Neural crest cell (in vitro differentiated cells): ENCODE measurements at regions not wholly inside any gene's neighbourhood (a gene's known extent, or its start where the extent isn't known, plus 50 kb on each side); places are given as distances from the start of the nearest gene placed in this dataset.

Experiments used
- DNase-seq: peaks from one replicate; pipeline ENCODE4 v3.0.0; 2021; ENCODE audit warnings: low read depth, mixed read lengths, low spot score
- H3K27ac Mint-ChIP-seq: one replicate; pipeline ENCODE4 v1.8.0; 2021; ENCODE audit warnings: mild to moderate bottlenecking, mixed read lengths; ENCODE audit not compliant: unreplicated experiment
- H3K27me3 Mint-ChIP-seq: 2 replicates; pipeline ENCODE4 v1.8.0; 2021; ENCODE audit warnings: low read depth, mild to moderate bottlenecking, mixed read lengths
- H3K36me3 Mint-ChIP-seq: 2 replicates; pipeline ENCODE4 v1.8.0; 2021; ENCODE audit warnings: low read depth, mild to moderate bottlenecking, mixed read lengths
- H3K4me1 Mint-ChIP-seq: 2 replicates; pipeline ENCODE4 v1.8.0; 2021; ENCODE audit warnings: mixed read lengths
- H3K4me3 Mint-ChIP-seq: one replicate; pipeline ENCODE4 v1.8.0; 2021; ENCODE audit warnings: mild to moderate bottlenecking, mixed read lengths
- H3K9me3 Mint-ChIP-seq: 2 replicates; pipeline ENCODE4 v1.8.0; 2021; ENCODE audit warnings: mixed read lengths
- CTCF ChIP-seq: fragments of 200-600 bp; sonication (generic); conservative IDR thresholded peaks from 2 replicates; pipeline ENCODE4 v1.5.0; 2021; ENCODE audit warnings: antibody characterized with exemption, mild to moderate bottlenecking

- Mint-ChIP-seq H3K27ac (no peak overlapping the region), H3K4me3 (no peak overlapping the region), H3K36me3 (peaks cover 7% of the 10 kb centered on the region), H3K27me3 (no peaks in the 10 kb centered on the region), H3K9me3 (peaks cover 10% of the 10 kb centered on the region), H3K4me1 (no peaks in the 10 kb centered on the region)
- no peak for TF ChIP-seq CTCF
- no peak for DNase-seq
Observed at GRCh38 chr1:188228623-188229022, 1399.9 kb downstream of the PLA2G4A start.

- Mint-ChIP-seq H3K4me3 (no peak overlapping the region), H3K36me3 (no peaks in the 10 kb centered on the region), H3K27ac (no peak overlapping the region), H3K27me3 (no peaks in the 10 kb centered on the region), H3K9me3 (no peaks in the 10 kb centered on the region), H3K4me1 (peaks cover 13% of the 10 kb centered on the region)
- DNase-seq = no peak
- TF ChIP-seq CTCF = no peak
Observed at GRCh38 chr1:188237573-188238348, 1409.0 kb downstream of the PLA2G4A start.

GRCh38 chr1:188240772-188241406 lies 1412.1 kb downstream of the PLA2G4A start:
- Mint-ChIP-seq H3K4me1 (peaks cover 13% of the 10 kb centered on the region), H3K4me3 (no peak overlapping the region), H3K9me3 (no peaks in the 10 kb centered on the region), H3K27ac (no peak overlapping the region), H3K36me3 (no peaks in the 10 kb centered on the region), H3K27me3 (no peaks in the 10 kb centered on the region)
- no peak for TF ChIP-seq CTCF
- DNase-seq = no peak

- Mint-ChIP-seq H3K27ac (no peak overlapping the region), H3K4me3 (no peak overlapping the region), H3K36me3 (no peaks in the 10 kb centered on the region), H3K27me3 (no peaks in the 10 kb centered on the region), H3K9me3 (no peaks in the 10 kb centered on the region), H3K4me1 (peaks cover 13% of the 10 kb centered on the region)
- TF ChIP-seq CTCF = no peak
- DNase-seq = no peak
Observed at GRCh38 chr1:188241629-188242028, 1412.9 kb downstream of the PLA2G4A start.

- no peaks in the 10 kb centered on the region for H3K36me3 Mint-ChIP-seq
- no peaks in the 10 kb centered on the region for H3K9me3 Mint-ChIP-seq
- no peak for TF ChIP-seq CTCF
- H3K27me3 Mint-ChIP-seq = no peaks in the 10 kb centered on the region
- no peaks in the 10 kb centered on the region for H3K4me1 Mint-ChIP-seq
- H3K4me3 Mint-ChIP-seq = no peak overlapping the region
- DNase-seq = no peak
- no peak overlapping the region for H3K27ac Mint-ChIP-seq
Observed at GRCh38 chr1:188243456-188243855, 1414.7 kb downstream of the PLA2G4A start.
